ENCODE measurements at regions not wholly inside any gene's neighbourhood (a gene's known extent, or its start where the extent isn't known, plus 50 kb on each side); places are given as distances from the start of the nearest gene placed in this dataset.

DNA sequence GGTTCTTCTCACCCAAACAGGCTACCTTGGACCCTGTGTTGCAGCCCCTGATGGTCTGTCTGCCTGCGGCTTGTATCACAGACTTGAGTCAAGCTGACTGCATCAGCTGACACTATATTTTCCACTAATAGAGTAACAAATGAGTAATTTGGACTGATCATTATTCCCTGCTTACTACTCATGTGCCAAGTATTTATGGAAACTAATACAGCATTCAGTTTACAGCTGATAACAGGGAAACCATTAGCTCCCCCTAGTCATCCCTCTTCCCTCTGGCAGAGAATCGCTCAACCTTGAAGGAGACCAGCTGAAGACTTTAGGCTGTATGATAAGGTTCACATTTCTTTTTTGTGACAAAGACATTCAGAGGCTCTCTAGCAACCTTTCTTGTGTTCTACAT, 116.6 kb upstream of the SYT6 start:
- TF ChIP-seq, protein P1, sequence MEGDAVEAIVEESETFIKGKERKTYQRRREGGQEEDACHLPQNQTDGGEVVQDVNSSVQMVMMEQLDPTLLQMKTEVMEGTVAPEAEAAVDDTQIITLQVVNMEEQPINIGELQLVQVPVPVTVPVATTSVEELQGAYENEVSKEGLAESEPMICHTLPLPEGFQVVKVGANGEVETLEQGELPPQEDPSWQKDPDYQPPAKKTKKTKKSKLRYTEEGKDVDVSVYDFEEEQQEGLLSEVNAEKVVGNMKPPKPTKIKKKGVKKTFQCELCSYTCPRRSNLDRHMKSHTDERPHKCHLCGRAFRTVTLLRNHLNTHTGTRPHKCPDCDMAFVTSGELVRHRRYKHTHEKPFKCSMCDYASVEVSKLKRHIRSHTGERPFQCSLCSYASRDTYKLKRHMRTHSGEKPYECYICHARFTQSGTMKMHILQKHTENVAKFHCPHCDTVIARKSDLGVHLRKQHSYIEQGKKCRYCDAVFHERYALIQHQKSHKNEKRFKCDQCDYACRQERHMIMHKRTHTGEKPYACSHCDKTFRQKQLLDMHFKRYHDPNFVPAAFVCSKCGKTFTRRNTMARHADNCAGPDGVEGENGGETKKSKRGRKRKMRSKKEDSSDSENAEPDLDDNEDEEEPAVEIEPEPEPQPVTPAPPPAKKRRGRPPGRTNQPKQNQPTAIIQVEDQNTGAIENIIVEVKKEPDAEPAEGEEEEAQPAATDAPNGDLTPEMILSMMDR (IDR thresholded peaks at IDR 0.05), result no peak
- no peak for TF ChIP-seq POLR2AphosphoS5 (IDR thresholded peaks at IDR 0.05; ENCODE audit: insufficient read depth in 1 of 2, low read depth in 1 of 2)
- TF ChIP-seq POLR2A (IDR thresholded peaks at IDR 0.05), result no peak
- intact Hi-C loops (cut with DNase I), result no loop called here
- Histone ChIP-seq H3K27ac (no peak overlapping the region), H3K4me3 (no peak overlapping the region), H3K4me1 (no peaks in the 10 kb centered on the region), H3K27me3 (no peaks in the 10 kb centered on the region), H3K36me3 (no peaks in the 10 kb centered on the region), H3K9me3 (no peaks in the 10 kb centered on the region)
- no peak for DNase-seq (ENCODE audit: extremely low spot score in 2 of 2)

DNA sequence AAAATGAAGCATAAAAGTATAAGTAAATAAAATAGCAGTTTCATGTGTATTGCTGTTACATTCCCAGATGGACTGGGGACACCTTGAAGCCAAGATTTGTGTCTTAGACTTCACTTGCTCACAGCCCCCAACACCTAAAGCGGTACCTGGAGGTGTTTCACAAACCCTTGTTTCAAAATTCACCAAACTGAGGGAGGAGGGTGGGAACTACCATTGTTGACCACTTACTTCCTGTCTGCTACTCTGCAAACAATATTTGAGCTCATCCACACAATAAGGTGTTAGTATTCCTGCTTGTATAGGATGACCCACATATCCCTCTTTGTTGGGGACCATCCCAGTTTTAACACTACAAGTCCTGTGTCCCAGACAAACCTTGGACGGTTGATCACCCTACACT, 115.9 kb upstream of the SYT6 start:
- no peaks in the 10 kb centered on the region for H3K36me3 ChIP-seq
- DNase-seq (ENCODE audit: extremely low spot score in 2 of 2), result no peak
- no peaks in the 10 kb centered on the region for H3K4me1 ChIP-seq
- no peaks in the 10 kb centered on the region for H3K9me3 ChIP-seq
- TF ChIP-seq POLR2A (IDR thresholded peaks at IDR 0.05), result no peak
- TF ChIP-seq POLR2AphosphoS5 (IDR thresholded peaks at IDR 0.05; ENCODE audit: insufficient read depth in 1 of 2, low read depth in 1 of 2), result no peak
- TF ChIP-seq, protein P1 (IDR thresholded peaks at IDR 0.05), result no peak
- no peaks in the 10 kb centered on the region for H3K27me3 ChIP-seq
- intact Hi-C loops (cut with DNase I), result no loop called here
- no peak overlapping the region for H3K27ac ChIP-seq
- no peak overlapping the region for H3K4me3 ChIP-seq

DNA sequence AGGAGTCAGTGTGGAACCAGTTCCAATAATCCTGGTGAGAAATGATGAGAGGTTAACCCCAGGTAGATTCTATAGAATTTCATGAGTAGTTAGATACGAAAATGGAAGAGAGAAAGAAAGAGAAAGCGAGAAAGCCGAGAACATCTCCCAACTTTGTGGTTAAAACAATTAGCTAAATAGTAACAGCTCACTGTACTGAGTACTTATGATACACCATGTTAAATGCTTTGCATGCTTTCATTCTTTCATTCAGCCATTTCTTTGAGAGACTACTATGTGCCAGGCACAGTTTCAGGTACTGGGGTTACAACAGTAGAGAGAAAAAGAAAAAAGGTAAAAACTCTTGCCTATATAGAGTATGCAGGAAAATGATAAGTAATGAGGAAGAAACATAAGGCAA, 109.7 kb upstream of the SYT6 start:
- no peaks in the 10 kb centered on the region for H3K9me3 ChIP-seq
- no peak overlapping the region for H3K27ac ChIP-seq
- intact Hi-C loops (cut with DNase I), result no loop called here
- H3K27me3 ChIP-seq, result no peaks in the 10 kb centered on the region
- H3K4me1 ChIP-seq, result no peaks in the 10 kb centered on the region
- DNase-seq (ENCODE audit: extremely low spot score in 2 of 2), result no peak
- no peak overlapping the region for H3K4me3 ChIP-seq
- H3K36me3 ChIP-seq, result no peaks in the 10 kb centered on the region
- no peak for TF ChIP-seq POLR2A (IDR thresholded peaks at IDR 0.05)
- TF ChIP-seq, protein P1 (IDR thresholded peaks at IDR 0.05), result no peak
- TF ChIP-seq POLR2AphosphoS5 (IDR thresholded peaks at IDR 0.05; ENCODE audit: insufficient read depth in 1 of 2, low read depth in 1 of 2), result no peak

DNA sequence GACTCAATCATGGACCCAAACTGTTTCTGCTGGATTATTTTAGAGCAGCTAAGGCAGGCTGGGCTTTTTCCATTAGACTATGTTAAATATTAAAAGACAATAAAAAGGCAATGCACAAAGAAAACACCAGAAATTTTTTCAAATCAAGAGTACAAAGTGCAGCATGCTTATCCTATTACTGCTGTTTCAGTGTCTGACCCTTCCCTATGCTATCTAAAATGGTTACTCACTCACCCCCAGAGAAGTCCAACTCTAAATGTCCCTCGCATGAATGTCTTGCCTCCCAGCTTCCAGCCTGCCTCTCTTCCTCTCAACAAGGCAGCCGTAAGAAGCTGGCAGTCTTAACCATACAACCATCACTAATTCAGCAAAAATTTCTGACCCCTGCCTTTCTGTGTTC, 108.7 kb upstream of the SYT6 start:
- DNase-seq (ENCODE audit: extremely low spot score in 2 of 2), result no peak
- no peak overlapping the region for H3K4me3 ChIP-seq
- intact Hi-C loops (cut with DNase I), result no loop called here

DNA sequence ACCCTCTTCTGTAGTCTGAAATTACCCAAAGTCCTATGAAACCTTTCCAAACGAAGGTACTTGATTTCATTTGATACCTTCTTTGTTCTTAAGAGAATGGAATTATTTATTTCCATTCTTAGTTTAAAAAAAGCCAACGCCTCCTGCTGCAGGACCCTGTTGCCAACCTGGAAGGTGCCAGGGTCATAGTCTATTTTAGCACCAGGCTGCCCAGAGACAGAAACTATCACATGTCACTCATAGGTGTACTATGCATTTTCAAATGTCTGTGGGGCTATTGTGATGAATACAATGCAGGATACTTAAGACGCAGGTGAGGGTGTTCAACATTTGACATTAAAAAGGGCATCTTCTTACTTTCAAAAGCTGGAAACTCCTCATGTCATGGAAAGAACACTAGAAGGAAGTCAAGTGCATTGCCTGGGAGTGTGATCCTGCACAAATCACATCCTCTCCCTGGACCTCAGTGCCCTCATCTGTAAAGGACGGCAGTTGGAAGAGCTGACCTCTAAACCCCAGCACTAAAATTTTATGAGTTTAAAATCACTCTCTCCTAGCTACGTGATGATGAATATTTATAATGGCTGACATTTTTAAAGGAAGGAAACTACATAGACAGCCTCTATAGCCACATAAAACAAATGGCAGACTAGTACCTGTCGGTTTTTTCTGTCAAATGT, 107.3 kb upstream of the SYT6 start:
- Histone ChIP-seq H3K27me3 (no peaks in the 10 kb centered on the region), H3K9me3 (no peaks in the 10 kb centered on the region), H3K27ac (no peak overlapping the region), H3K4me1 (no peaks in the 10 kb centered on the region), H3K4me3 (no peak overlapping the region), H3K36me3 (no peaks in the 10 kb centered on the region)
- DNase-seq (ENCODE audit: extremely low spot score in 2 of 2), result no peak
- TF ChIP-seq, protein P1 (IDR thresholded peaks at IDR 0.05), result no peak
- TF ChIP-seq POLR2AphosphoS5 (IDR thresholded peaks at IDR 0.05; ENCODE audit: insufficient read depth in 1 of 2, low read depth in 1 of 2), result no peak
- no peak for TF ChIP-seq POLR2A (IDR thresholded peaks at IDR 0.05)
- intact Hi-C loops (cut with DNase I), result no loop called here

More for the DNA sequence above, 108.7 kb upstream of the SYT6 start:
- no peak overlapping the region for H3K27ac ChIP-seq
- H3K27me3 ChIP-seq, result no peaks in the 10 kb centered on the region
- no peaks in the 10 kb centered on the region for H3K36me3 ChIP-seq
- H3K4me1 ChIP-seq, result no peaks in the 10 kb centered on the region
- no peaks in the 10 kb centered on the region for H3K9me3 ChIP-seq
- TF ChIP-seq, protein P1 (IDR thresholded peaks at IDR 0.05), result no peak
- TF ChIP-seq POLR2AphosphoS5 (IDR thresholded peaks at IDR 0.05; ENCODE audit: insufficient read depth in 1 of 2, low read depth in 1 of 2), result no peak
- TF ChIP-seq POLR2A (IDR thresholded peaks at IDR 0.05), result no peak
